LNCaP clone FGC (cell line): ENCODE measurements at regions not wholly inside any gene's neighbourhood (a gene's known extent, or its start where the extent isn't known, plus 50 kb on each side); places are given as distances from the start of the nearest gene placed in this dataset.
"Not testable (repeated sequence)": the region's sequence is repeated elsewhere in the genome, so short reads cannot be mapped to it uniquely, and the experiment has no call there.

ENCODE experiments used
- DNase-seq: peaks from one replicate; pipeline ENCODE4 v3.0.0-alpha.2; 2011; ENCODE audit warnings: low read depth
- H3K4me3 ChIP-seq: 2 replicates; pipeline ENCODE4 v1.5.1; 2011; ENCODE audit warnings: mild to moderate bottlenecking, low read depth, low read length, control low read depth
- TF ChIP-seq, protein P1 (sequence below): IDR thresholded peaks from 2 replicates; pipeline ENCODE4 v1.5.1; 2012; ENCODE audit warnings: mild to moderate bottlenecking; ENCODE audit not compliant: control insufficient read depth, insufficient read depth; ENCODE audit errors: extremely low read depth

DNA sequence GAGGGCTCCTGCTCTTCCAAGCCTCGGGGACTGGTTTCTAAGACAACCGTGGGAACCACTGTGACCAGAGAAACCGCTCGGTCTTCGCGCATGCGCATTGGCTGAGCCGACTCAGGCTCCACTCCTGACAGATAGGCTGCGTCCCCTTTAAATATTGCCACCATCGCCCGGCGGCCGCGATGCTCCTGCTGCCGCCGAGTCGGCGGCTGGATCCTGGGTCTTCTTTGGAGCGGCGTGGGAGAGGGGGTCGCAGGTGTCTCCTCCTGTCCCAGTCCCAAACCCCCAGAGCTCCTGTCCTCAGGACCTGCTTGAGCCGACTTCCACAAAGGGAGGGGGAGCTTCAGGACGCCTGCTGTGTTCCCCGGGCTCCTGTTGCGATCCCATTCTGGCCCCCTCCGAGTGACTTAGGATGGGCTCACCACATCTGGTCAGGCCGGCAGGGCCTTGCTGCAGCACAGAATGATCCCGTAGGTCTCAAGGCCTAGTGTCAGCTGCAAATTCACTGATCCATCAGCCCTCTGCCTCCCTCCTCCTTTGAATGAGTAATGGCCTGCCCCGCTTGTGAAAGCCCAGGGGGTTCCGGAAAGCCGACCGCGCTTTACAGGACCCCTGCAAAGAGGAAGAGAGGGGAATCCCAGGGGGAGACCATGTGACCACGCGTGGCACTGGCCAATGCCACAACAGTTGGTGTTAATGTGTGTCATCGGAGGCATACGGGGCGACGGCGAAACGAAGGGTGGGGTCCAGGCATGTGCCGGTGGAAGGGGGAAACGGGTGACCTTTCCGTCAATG lies 683.2 kb upstream of the TPTE start:
- H3K4me3 ChIP-seq, result peak overlapping the region; percentile 60
- DNase-seq, result peak; percentile 62

DNA sequence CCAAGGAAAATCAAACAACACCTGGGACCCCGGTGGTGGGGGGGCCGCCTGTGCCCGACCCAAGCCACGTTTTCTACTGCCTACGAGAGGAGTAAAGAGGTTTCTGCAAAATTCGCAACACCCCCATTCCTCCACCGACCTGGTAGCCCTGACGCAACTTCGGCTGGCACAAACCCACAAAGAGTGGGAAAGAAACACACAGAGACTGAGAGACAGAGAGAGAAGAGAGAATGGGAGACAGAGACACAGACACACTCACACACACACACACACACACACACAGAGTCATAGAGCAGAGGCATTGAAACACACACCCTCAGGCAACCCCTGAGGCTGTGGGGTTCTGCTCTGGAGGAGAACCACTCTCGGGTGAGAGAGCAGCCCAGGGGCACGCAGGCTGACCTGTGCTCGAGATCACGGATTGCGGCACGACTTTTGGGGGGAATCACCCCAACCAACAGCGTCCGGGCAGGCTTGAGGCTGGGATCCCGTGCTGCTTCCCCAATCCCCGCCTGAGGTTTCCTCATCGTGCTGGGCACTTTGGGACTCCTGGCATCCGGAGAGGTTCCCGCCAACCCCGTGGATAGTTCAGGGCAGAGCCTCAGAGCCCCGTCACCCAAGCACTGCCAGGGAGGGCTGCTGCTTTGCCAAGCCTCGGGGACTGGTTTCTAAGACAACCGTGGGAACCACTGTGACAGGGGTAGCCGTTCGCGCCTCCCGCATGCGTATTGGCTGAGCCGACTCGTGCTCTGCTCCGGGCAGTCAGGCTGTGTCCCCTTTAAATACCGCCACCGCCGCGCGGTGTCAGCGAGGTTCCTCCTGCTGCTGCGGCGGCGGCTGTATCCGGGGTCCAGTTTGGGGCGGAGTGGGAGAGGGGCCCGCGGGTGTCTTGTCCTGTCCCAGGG lies 682.4 kb upstream of the TPTE start:
- peak overlapping the region; percentile 60 for H3K4me3 ChIP-seq
- TF ChIP-seq, protein P1, sequence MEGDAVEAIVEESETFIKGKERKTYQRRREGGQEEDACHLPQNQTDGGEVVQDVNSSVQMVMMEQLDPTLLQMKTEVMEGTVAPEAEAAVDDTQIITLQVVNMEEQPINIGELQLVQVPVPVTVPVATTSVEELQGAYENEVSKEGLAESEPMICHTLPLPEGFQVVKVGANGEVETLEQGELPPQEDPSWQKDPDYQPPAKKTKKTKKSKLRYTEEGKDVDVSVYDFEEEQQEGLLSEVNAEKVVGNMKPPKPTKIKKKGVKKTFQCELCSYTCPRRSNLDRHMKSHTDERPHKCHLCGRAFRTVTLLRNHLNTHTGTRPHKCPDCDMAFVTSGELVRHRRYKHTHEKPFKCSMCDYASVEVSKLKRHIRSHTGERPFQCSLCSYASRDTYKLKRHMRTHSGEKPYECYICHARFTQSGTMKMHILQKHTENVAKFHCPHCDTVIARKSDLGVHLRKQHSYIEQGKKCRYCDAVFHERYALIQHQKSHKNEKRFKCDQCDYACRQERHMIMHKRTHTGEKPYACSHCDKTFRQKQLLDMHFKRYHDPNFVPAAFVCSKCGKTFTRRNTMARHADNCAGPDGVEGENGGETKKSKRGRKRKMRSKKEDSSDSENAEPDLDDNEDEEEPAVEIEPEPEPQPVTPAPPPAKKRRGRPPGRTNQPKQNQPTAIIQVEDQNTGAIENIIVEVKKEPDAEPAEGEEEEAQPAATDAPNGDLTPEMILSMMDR, result no peak
- DNase-seq, result no peak

More for the DNA sequence above, 683.2 kb upstream of the TPTE start:
- TF ChIP-seq, protein P1, result no peak

DNA sequence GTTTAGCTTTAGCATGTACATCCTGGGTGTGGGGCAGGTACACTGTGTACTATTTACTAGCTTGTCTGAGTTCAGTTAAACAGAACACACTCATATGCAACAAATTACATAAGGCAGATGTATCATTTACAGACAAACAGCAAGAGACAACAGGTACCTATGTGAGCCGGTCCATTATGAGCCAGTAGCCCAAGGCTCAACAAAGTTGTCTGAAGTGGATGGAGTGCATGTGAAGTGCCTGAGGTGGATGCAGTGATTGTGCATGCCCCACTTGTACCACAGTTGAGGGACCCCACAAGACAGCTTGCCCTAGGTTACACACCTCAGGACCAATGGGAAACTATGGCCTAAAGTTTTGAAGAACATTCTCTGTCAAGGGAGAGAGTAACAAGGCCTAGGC lies 677.3 kb upstream of the TPTE start:
- H3K4me3 ChIP-seq, result not testable (repeated sequence)
- peak; percentile 82 for DNase-seq

DNA sequence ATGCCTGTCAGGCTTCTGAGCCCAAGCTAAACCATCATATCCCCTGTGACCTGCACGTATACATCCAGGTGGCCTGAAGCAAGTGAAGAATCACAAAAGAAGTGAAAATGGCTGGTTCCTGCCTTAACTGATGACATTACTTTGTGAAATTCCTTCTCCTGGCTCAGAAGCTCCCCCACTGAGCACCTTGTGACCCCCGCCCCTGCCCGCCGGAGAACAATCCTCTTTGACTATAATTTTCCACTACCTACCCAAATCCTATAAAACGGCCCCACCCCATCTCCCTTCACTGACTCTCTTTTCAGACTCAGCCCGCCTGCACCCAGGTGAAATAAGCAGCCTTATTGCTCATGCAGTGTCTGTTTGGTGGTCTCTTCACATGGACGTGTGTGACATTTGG lies 673.9 kb upstream of the TPTE start:
- DNase-seq, H3K4me3 ChIP-seq: not testable (repeated sequence)

DNA sequence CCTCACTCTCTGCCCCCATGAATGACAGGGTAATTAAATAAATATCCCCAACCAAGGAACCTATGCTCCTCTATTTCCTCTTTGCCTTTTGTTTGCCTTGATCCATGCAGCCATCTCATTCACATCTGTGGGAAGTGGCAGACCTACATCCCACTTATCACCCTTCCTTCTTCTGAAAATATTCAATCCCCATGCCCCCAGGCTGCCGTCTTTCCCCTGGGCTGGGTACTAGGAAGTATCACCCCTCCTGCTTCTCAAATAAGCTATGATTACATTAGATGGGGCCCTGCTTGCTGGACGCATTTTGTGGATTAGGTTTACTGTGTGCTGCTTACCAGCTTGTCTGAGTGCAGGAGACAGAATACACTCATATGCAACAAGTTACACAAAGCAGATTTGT lies 670.2 kb upstream of the TPTE start:
- not testable (repeated sequence) for DNase-seq, H3K4me3 ChIP-seq

DNA sequence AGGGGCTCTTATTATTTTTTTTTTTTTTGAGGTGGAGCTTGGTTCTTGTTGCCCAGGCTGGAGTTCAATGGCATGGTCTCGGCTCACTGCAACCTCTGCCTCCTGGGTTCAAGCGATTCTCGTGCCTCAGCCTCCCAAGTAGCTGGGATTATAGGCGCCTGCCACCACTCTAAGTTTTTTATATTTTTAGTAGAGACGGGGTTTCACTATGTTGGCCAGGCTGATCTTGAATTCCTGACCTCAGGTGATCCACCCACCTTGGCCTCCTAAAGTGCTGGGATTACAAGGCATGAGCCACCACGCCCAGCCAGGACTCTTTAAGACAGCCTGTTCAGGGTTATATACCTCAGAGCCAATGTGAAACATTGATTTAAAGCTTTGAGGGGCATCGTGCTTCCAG lies 669.7 kb upstream of the TPTE start:
- not testable (repeated sequence) for DNase-seq, H3K4me3 ChIP-seq

DNA sequence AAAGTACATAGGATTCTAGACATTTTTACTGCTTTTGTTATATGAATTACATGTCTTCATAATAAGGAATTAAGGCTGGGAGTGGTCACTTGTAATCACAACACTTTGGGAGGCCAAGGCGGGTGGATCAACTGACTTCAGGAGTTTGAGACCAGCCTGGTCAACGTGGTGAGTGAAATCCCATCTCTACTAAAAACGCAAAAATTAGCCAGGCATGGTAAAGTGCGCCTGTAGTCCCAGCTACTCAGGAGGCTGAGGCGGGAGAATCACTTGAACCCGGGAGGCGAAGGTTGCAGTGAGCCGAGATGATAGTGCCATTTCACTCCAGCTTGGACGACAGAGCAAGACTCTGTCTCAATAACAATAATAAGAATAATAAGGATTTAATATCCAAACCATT lies 663.8 kb upstream of the TPTE start:
- not testable (repeated sequence) for H3K4me3 ChIP-seq, DNase-seq

DNA sequence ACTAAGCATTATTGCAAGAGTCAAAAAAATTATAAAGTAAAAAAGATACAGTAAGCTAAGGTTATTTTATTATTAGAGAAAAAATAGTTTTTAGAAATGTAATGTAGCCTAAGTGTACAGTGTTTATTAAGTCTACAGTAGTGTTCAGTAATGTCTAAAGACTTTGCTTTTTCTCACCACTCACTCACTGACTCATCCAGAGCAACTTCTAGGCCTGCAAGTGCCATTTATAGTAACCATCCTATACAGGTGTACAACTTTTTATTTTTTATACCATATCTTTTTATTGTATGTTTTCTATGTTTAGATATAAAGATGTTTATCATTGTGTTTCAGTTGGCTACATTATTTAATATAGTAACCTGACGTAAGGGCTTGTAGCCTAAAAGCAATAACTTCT lies 661.5 kb upstream of the TPTE start:
- DNase-seq, H3K4me3 ChIP-seq: not testable (repeated sequence)

DNA sequence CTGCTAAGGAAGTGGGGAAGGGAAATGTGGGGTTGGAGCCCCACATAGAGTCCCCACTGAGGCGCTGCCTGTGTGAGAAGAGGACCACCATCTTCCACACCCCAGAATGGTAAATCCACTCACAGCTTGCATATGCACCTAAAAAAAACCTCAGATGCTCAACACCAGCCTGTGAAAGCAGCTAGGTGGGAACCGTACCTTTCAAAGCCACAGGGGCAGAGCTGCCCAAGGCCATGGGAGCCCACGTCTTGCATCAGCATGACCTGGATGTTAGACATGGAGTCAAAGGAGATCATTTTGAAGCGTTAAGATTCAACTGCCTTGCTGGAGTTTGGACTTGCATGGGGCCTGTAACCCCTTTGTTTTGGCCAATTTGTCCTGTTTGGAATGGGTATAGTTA lies 658.9 kb upstream of the TPTE start:
- not testable (repeated sequence) for H3K4me3 ChIP-seq, DNase-seq

DNA sequence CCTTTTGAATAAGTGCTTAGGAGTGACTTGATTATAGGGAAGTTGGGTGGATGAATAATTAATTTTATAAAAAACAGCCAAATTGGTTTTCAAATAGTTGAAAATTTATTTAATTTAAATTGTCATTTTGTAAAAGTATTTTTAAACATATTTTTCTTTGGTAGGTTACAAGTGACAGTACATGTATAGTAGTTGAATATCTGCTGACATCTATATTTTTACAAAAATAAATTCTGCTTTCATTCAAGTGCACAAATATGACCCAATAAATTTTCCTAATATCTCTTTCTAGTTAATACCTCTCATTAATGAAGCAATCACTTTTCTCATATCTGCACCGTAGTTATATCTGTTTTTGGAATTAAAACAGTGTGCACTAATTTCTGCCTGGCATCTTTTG lies 653.6 kb upstream of the TPTE start:
- DNase-seq, H3K4me3 ChIP-seq: not testable (repeated sequence)

DNA sequence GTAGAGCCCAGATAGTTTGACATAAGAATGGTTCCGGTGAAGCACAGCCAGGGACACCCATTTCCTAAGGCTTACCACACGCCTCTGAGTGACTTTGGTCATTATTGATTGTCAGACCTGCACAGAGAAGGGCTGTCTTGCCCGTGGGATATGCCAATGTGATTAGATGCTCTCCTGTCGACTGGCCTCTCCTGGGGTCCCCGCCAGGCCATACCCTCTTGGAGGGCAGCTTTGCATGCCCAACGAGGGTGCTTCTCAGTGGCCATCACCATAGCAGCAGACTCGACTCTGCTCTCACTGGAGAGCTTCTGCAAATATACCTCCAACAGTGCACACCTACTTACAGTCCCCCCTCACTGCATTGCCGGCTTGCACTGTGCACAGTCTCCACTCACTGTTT lies 648.3 kb upstream of the TPTE start:
- H3K4me3 ChIP-seq, result not testable (repeated sequence)

DNA sequence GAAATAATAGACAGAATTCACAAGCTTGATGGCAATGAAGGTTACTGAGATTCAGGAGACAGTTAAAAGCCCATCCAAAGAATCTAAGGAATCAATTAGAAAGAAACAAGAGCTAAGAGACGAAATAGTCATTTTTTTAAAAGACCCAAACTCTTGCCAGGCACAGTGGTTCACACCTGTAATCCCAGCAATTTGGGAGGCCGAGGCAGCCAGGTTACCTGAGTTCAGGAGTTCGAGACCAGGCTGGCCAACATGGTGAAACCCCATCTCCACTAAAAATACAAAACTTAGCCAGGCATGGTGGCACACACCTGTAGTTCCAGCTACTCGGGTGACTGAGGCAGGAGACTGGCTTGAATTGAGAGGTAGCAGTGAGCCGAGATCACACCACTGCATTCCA lies 647.2 kb upstream of the TPTE start:
- not testable (repeated sequence) for H3K4me3 ChIP-seq, DNase-seq

More for the DNA sequence above, 648.3 kb upstream of the TPTE start:
- not testable (repeated sequence) for DNase-seq

DNA sequence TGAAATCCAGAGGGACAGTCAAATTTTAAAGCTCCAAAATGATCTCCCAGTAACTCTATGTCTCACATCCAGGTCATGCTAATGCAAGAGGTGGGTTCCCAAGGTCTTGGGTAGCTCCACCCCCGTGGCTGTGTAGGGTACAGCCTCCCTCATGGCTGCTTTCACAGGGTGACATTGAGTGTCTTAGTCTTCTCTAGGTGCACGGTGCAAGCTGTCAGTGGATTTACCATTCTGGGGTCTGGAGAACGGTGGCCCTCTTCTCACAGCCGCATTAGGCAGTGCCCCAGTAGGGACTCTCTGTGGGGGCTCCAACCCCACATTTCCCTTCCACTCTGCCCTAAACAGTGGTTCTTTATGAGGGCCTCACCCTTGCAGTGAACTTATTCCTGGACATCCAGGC lies 640.0 kb upstream of the TPTE start:
- DNase-seq, H3K4me3 ChIP-seq: not testable (repeated sequence)

DNA sequence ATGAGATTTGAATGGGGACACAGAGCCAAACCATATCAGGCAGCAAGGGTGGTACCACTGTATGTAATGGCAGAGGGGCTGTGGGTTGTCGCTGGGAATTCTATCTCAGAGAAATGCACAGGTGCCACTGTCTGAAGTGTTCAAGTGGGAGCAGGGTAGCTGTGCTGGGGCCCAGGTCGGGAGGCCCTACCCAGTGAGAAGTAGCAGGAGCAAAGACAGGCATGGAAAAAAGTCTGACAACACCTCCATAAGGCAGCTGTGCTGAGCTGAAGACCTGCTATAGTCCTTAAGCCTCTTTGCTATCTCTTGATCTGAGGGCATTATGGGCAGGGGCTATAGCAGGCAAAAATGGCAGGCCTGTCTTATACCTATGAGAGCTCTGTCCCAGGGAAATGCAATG lies 638.3 kb upstream of the TPTE start:
- not testable (repeated sequence) for H3K4me3 ChIP-seq

DNA sequence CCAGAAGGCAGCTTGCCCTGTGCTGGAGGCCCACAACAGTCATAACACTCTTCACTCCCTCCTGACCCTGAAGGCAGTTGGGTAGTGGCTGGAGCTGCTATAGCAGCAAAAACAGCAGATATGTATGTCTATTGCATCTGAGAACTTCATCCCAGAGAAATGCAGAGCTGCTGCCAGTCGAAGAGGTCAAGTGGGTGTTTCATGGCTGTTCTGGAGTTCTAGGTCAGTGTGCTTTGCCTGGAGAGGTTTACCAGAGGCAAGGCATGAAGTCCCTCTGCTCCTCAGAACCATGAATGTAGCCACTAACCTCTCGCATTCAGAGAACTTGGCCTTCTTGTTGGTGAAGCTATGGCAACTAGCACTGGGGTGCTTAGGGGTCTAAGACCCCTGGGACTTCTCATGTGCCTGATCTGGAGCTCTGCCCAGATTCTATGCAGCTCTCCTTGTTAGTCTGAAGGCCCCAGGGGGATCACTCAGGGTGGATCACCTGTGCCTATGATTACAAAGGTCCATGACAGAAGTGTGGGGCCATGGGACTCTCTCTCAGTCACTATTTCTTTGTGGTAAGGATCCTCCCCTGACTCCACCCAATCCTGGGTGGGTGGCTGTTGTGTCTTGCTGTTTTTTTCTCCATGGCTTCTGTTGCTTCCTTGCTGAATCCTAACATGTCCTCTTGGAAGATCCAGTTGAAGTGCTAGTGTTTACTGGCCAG lies 637.7 kb upstream of the TPTE start:
- DNase-seq, H3K4me3 ChIP-seq: not testable (repeated sequence)

More for the DNA sequence above, 638.3 kb upstream of the TPTE start:
- DNase-seq, result not testable (repeated sequence)

DNA sequence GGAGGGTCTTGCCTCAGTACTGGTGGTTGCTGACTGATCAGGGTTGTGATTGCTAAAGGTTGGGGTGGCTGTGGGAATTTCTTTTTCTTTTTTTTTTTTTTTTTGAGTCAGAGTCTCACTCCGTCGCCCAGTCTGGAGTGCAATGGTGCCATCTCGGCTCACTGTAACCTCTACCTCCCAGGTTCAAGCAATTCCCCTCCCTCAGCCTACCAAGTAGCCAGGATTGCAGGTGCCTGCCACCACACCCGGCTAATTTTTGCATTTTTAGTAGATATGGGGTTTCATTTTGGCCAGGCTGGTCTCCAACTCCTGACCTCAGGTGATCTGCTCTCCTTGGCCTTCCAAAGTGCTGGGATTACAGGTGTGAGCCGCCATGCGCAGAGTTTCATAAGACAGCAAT lies 632.9 kb upstream of the TPTE start:
- not testable (repeated sequence) for DNase-seq, H3K4me3 ChIP-seq
